ENCODE measurements at regions not wholly inside any gene's neighbourhood (a gene's known extent, or its start where the extent isn't known, plus 50 kb on each side); places are given as distances from the start of the nearest gene placed in this dataset.

DNA sequence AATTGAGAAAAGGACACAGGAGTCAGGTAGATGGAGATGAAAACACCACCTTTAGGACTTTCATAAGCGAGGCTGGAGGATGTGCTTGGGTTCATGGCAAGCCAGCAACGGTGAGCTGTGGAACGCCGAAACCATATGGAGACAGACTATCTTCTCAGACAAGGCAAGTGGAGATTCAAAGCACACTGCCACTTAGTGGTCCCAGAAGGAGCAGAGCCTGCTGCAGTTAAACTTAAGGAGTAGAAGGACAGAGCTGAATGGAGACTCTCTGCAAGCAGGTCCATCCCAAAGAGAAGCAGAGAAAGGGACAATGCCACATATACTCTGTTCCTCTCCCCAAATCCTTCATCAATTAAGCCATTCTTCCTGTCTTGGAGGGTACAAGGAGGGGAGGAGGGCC lies 236.3 kb upstream of the HABP2 start:
- TF ChIP-seq CTCF (IDR thresholded peaks at IDR 0.05) (no peak), POLR2A (IDR thresholded peaks at IDR 0.05) (no peak)

All from right lobe of liver (tissue), 4 donors.